Small intestine (tissue), 7 donors: ENCODE measurements at regions not wholly inside any gene's neighbourhood (a gene's known extent, or its start where the extent isn't known, plus 50 kb on each side); places are given as distances from the start of the nearest gene placed in this dataset.

Experiments used
- DNase-seq, 2 donors: peaks; one replicate each; pipeline versions ENCODE4 v3.0.0 to v3.0.0-alpha.2; 2013
- FAIRE-seq: peaks from 2 replicates; lab custom pipeline; 2012; peaks lifted over from hg19 to GRCh38; lab: Jason Lieb, UNC
- H3K27ac ChIP-seq, 3 donors: one replicate each; pipeline ENCODE4 v1.5.1; 2013; ENCODE audit warnings: low read length in 2 of 3, mild to moderate bottlenecking in 2 of 3, control low read depth in 1 of 3, inconsistent platforms in 1 of 3, low read depth in 1 of 3, moderate library complexity in 1 of 3
- H3K27me3 ChIP-seq, 3 donors: one replicate each; pipeline ENCODE4 v1.6.1; 2013; ENCODE audit warnings: low read length in 3 of 3, inconsistent platforms in 1 of 3; ENCODE audit not compliant: control insufficient read depth in 3 of 3, insufficient read depth in 3 of 3
- H3K36me3 ChIP-seq, 3 donors: one replicate each; pipeline ENCODE4 v1.6.1; 2013; ENCODE audit warnings: low read length in 3 of 3, inconsistent platforms in 1 of 3, low read depth in 1 of 3, mild to moderate bottlenecking in 1 of 3, moderate library complexity in 1 of 3; ENCODE audit not compliant: control insufficient read depth in 3 of 3, insufficient read depth in 2 of 3
- H3K4me1 ChIP-seq, 3 donors: one replicate each; pipeline ENCODE4 v1.6.1; 2013; ENCODE audit warnings: low read length in 2 of 3, inconsistent platforms in 1 of 3, low read depth in 1 of 3, mild to moderate bottlenecking in 1 of 3, moderate library complexity in 1 of 3; ENCODE audit not compliant: control insufficient read depth in 3 of 3, insufficient read depth in 2 of 3
- H3K4me3 ChIP-seq, 3 donors: one replicate each; pipeline ENCODE4 v1.5.1; 2013; ENCODE audit warnings: low read length in 3 of 3, control low read depth in 1 of 3, inconsistent platforms in 1 of 3, low read depth in 1 of 3, mild to moderate bottlenecking in 1 of 3, moderate library complexity in 1 of 3
- H3K9me3 ChIP-seq, 2 donors: one replicate each; pipeline ENCODE4 v1.6.1; 2013; ENCODE audit warnings: low read depth in 1 of 2, low read length in 1 of 2; ENCODE audit not compliant: control insufficient read depth in 2 of 2, insufficient read depth in 1 of 2
- WGBS, 3 donors: extraction: QIAGEN DNeasy Blood & Tissue Kit; methylation state at CpG; one replicate each; pipeline ENCODE4 v1.1.7; 2013; 5-methylcytosine and 5-hydroxymethylcytosine counted together
- donor health status: healthy with polysubstance abuse.
- donor health status: control.
- donor health status: control.
- donor health status: Bipolar disorder and iron deficiency.
- donor health status: healthy.

GRCh38 chr10:29882766-29883165, 176.6 kb downstream of the JCAD start:
- H3K36me3 ChIP-seq, result no peaks in the 10 kb centered on the region
- no peak for FAIRE-seq
- 81 to 90% (median 86%) methylated on average over 7 of the region's 7 CpGs for WGBS, 3 donors

GRCh38 chr10:29881811-29882210, 177.6 kb downstream of the JCAD start:
- no peaks in the 10 kb centered on the region for H3K36me3 ChIP-seq
- FAIRE-seq (no peak), DNase-seq (no peak)
- H3K27me3 ChIP-seq, result no peaks in the 10 kb centered on the region
- WGBS, 3 donors, result 77 to 81% (median 81%) methylated on average over 5 of the region's 5 CpGs
- no peaks in the 10 kb centered on the region for H3K4me1 ChIP-seq
- H3K27ac ChIP-seq, result no peak overlapping the region
- H3K9me3 ChIP-seq, result no peaks in the 10 kb centered on the region
- H3K4me3 ChIP-seq, result no peak overlapping the region

More at GRCh38 chr10:29882766-29883165, 176.6 kb downstream of the JCAD start:
- Histone ChIP-seq H3K4me3 (no peak overlapping the region), H3K9me3 (no peaks in the 10 kb centered on the region), H3K4me1 (no peaks in the 10 kb centered on the region), H3K27me3 (no peaks in the 10 kb centered on the region), H3K27ac (no peak overlapping the region)
- no peak for DNase-seq

- Histone ChIP-seq H3K36me3 (no peaks in the 10 kb centered on the region), H3K27ac (no peak overlapping the region), H3K4me1 (no peaks in the 10 kb centered on the region), H3K27me3 (no peaks in the 10 kb centered on the region), H3K4me3 (no peak overlapping the region), H3K9me3 (no peaks in the 10 kb centered on the region)
- 31 to 50% (median 46%) methylated on average over 9 of the region's 9 CpGs for WGBS, 3 donors
- FAIRE-seq, result no peak
- DNase-seq, result peak in 1 of 2 donors; percentile 50
These were observed 178.0 kb downstream of the JCAD start for GRCh38 chr10:29881336-29881771.

GRCh38 chr10:29880856-29881255, 178.5 kb downstream of the JCAD start:
- DNase-seq, result no peak
- Histone ChIP-seq H3K36me3 (no peaks in the 10 kb centered on the region), H3K27ac (no peak overlapping the region), H3K9me3 (no peaks in the 10 kb centered on the region), H3K4me3 (no peak overlapping the region), H3K27me3 (no peaks in the 10 kb centered on the region), H3K4me1 (no peaks in the 10 kb centered on the region)
- no peak for FAIRE-seq
- 74 to 82% (median 78%) methylated on average over 5 of the region's 5 CpGs for WGBS, 3 donors

- no peak for DNase-seq
- WGBS, 3 donors, result 49 to 80% (median 73%) methylated on average over 4 of the region's 4 CpGs
- Histone ChIP-seq H3K36me3 (no peaks in the 10 kb centered on the region), H3K27ac (no peak overlapping the region), H3K9me3 (no peaks in the 10 kb centered on the region), H3K4me3 (no peak overlapping the region), H3K27me3 (no peaks in the 10 kb centered on the region), H3K4me1 (no peaks in the 10 kb centered on the region)
- no peak for FAIRE-seq
These were observed 179.5 kb downstream of the JCAD start for GRCh38 chr10:29879862-29880261.

- Histone ChIP-seq H3K27ac (no peak overlapping the region), H3K4me1 (no peaks in the 10 kb centered on the region), H3K36me3 (no peaks in the 10 kb centered on the region), H3K9me3 (no peaks in the 10 kb centered on the region), H3K27me3 (no peaks in the 10 kb centered on the region), H3K4me3 (no peak overlapping the region)
- DNase-seq (no peak), FAIRE-seq (no peak)
- 59 to 83% (median 60%) methylated on average over 10 of the region's 10 CpGs for WGBS, 3 donors
These were observed 180.9 kb downstream of the JCAD start for GRCh38 chr10:29878492-29878891.

GRCh38 chr10:29877793-29878491, 181.4 kb downstream of the JCAD start:
- no peaks in the 10 kb centered on the region for H3K27me3 ChIP-seq
- H3K36me3 ChIP-seq, result no peaks in the 10 kb centered on the region
- no peak overlapping the region for H3K4me3 ChIP-seq
- no peak for DNase-seq
- no peak for FAIRE-seq
- no peak overlapping the region for H3K27ac ChIP-seq
- WGBS, 3 donors, result 70 to 81% (median 78%) methylated on average over 12 of the region's 12 CpGs
- no peaks in the 10 kb centered on the region for H3K9me3 ChIP-seq
- H3K4me1 ChIP-seq, result no peaks in the 10 kb centered on the region

- no peak overlapping the region for H3K27ac ChIP-seq
- no peak overlapping the region for H3K4me3 ChIP-seq
- H3K27me3 ChIP-seq, result no peaks in the 10 kb centered on the region
- no peak for DNase-seq
- H3K4me1 ChIP-seq, result no peaks in the 10 kb centered on the region
- WGBS, 3 donors, result 72 to 83% (median 75%) methylated on average over 10 of the region's 10 CpGs
- H3K36me3 ChIP-seq, result no peaks in the 10 kb centered on the region
- no peak for FAIRE-seq
- no peaks in the 10 kb centered on the region for H3K9me3 ChIP-seq
These were observed 183.3 kb downstream of the JCAD start for GRCh38 chr10:29876008-29876555.
